Loucy (cell line): ENCODE measurements at regions not wholly inside any gene's neighbourhood (a gene's known extent, or its start where the extent isn't known, plus 50 kb on each side); places are given as distances from the start of the nearest gene placed in this dataset.

Source experiments
- EZH2phosphoT487 ChIP-seq: fragments of 200-600 bp; IDR thresholded peaks from 2 replicates; pipeline ENCODE4 v1.6.1; 2018; ENCODE audit warnings: antibody characterized with exemption, mild to moderate bottlenecking, moderate library complexity, borderline replicate concordance
- TF ChIP-seq, protein P1 (sequence below): fragments of 200-600 bp; sonication (generic); conservative IDR thresholded peaks from 2 replicates; pipeline ENCODE4 v1.5.1; 2014; ENCODE audit warnings: mild to moderate bottlenecking, antibody characterized with exemption, low read length

DNA sequence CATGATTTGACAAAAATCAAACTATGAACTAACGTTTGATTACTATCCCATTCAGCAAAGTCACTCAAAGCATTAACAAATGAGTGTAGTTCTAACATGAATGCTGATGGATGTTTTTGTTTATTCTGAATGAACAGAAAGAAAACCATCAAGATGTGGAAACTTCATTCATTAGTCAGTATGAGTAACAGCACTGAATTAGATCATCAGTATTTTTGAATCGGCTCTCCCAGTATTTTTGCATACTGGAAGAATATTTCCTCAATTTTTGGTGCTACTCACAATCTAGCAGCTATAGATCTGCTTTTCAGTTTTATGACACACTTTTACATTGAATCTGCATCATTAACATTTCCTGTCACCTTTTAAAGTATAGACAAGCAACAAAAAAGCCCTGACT lies 63.8 kb upstream of the CD83 start:
- TF ChIP-seq, protein P1, sequence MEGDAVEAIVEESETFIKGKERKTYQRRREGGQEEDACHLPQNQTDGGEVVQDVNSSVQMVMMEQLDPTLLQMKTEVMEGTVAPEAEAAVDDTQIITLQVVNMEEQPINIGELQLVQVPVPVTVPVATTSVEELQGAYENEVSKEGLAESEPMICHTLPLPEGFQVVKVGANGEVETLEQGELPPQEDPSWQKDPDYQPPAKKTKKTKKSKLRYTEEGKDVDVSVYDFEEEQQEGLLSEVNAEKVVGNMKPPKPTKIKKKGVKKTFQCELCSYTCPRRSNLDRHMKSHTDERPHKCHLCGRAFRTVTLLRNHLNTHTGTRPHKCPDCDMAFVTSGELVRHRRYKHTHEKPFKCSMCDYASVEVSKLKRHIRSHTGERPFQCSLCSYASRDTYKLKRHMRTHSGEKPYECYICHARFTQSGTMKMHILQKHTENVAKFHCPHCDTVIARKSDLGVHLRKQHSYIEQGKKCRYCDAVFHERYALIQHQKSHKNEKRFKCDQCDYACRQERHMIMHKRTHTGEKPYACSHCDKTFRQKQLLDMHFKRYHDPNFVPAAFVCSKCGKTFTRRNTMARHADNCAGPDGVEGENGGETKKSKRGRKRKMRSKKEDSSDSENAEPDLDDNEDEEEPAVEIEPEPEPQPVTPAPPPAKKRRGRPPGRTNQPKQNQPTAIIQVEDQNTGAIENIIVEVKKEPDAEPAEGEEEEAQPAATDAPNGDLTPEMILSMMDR, result no peak
- TF ChIP-seq EZH2phosphoT487, result no peak
